ENCODE measurements at regions not wholly inside any gene's neighbourhood (a gene's known extent, or its start where the extent isn't known, plus 50 kb on each side); places are given as distances from the start of the nearest gene placed in this dataset.
A peak's percentile ranks its signal among the peaks of the same experiment; 100 is the strongest.

- H3K27ac ChIP-seq = peak overlapping the region; percentile 49 to 89 (median 80)
- ATAC-seq (no peak), DNase-seq (no peak)
- H3K36me3 ChIP-seq = no peaks in the 10 kb centered on the region
- no peaks in the 10 kb centered on the region for H3K27me3 ChIP-seq
- peaks cover 0 to 41% (median 18%) of the 10 kb centered on the region in 12 donors for H3K4me1 ChIP-seq
- peak overlapping the region in 11 of 12 donors; percentile 18 to 67 (median 55) for H3K4me3 ChIP-seq
- WGBS, 4 donors = 5 to 23% (median 10%) methylated on average over 4 of the region's 4 CpGs
- no peaks in the 10 kb centered on the region for H3K9me3 ChIP-seq
- intact Hi-C loops (cut with DNase I) = loop anchor here in 8 of 10 donors (5.0 to 10.0 kb wide), 7 partner anchors 47 to 227 kb away; no protein-coding TSS in a partner anchor
- no peak for TF ChIP-seq POLR2A (IDR thresholded peaks at IDR 0.05)
- TF ChIP-seq, protein P1, sequence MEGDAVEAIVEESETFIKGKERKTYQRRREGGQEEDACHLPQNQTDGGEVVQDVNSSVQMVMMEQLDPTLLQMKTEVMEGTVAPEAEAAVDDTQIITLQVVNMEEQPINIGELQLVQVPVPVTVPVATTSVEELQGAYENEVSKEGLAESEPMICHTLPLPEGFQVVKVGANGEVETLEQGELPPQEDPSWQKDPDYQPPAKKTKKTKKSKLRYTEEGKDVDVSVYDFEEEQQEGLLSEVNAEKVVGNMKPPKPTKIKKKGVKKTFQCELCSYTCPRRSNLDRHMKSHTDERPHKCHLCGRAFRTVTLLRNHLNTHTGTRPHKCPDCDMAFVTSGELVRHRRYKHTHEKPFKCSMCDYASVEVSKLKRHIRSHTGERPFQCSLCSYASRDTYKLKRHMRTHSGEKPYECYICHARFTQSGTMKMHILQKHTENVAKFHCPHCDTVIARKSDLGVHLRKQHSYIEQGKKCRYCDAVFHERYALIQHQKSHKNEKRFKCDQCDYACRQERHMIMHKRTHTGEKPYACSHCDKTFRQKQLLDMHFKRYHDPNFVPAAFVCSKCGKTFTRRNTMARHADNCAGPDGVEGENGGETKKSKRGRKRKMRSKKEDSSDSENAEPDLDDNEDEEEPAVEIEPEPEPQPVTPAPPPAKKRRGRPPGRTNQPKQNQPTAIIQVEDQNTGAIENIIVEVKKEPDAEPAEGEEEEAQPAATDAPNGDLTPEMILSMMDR (IDR thresholded peaks at IDR 0.05) = no peak
Observed at GRCh38 chr21:16423921-16424320, 694.1 kb downstream of the USP25 start.

- 11 to 21% (median 16%) methylated on average over 5 of the region's 5 CpGs for WGBS, 4 donors
- TF ChIP-seq, protein P1 (IDR thresholded peaks at IDR 0.05) = no peak
- TF ChIP-seq POLR2A (IDR thresholded peaks at IDR 0.05) = no peak
- Histone ChIP-seq H3K4me1 (peaks cover 0 to 39% (median 18%) of the 10 kb centered on the region in 12 donors), H3K4me3 (peak overlapping the region in 11 of 12 donors; percentile 18 to 67 (median 55)), H3K27ac (peak overlapping the region; percentile 49 to 89 (median 80)), H3K27me3 (no peaks in the 10 kb centered on the region), H3K9me3 (no peaks in the 10 kb centered on the region), H3K36me3 (no peaks in the 10 kb centered on the region)
- intact Hi-C loops (cut with DNase I) = loop anchor here in 8 of 10 donors (5.0 to 10.0 kb wide), 7 partner anchors 47 to 227 kb away; no protein-coding TSS in a partner anchor
- ATAC-seq (peak; percentile 21 to 47 (median 29)), DNase-seq (no peak)
Observed at GRCh38 chr21:16424331-16424751, 694.6 kb downstream of the USP25 start.

GRCh38 chr21:16425376-16425775 lies 695.6 kb downstream of the USP25 start:
- intact Hi-C loops (cut with DNase I) = loop anchor here in 1 of 10 donors (10.0 kb wide), 3 partner anchors 51 to 159 kb away; no protein-coding TSS in a partner anchor
- Histone ChIP-seq H3K4me1 (peaks cover 0 to 39% (median 18%) of the 10 kb centered on the region in 12 donors), H3K27me3 (no peaks in the 10 kb centered on the region), H3K9me3 (no peaks in the 10 kb centered on the region), H3K36me3 (no peaks in the 10 kb centered on the region), H3K27ac (peak overlapping the region in 10 of 12 donors; percentile 59 to 89 (median 84)), H3K4me3 (peak overlapping the region in 4 of 12 donors; percentile 54 to 67 (median 61))
- no peak for ATAC-seq
- TF ChIP-seq, protein P1 (IDR thresholded peaks at IDR 0.05) = no peak
- TF ChIP-seq POLR2A (IDR thresholded peaks at IDR 0.05) = no peak
- no peak for DNase-seq

GRCh38 chr21:16426936-16427335 lies 697.2 kb downstream of the USP25 start:
- H3K9me3 ChIP-seq = no peaks in the 10 kb centered on the region
- H3K36me3 ChIP-seq = no peaks in the 10 kb centered on the region
- no peaks in the 10 kb centered on the region for H3K27me3 ChIP-seq
- TF ChIP-seq POLR2A (IDR thresholded peaks at IDR 0.05) = no peak
- TF ChIP-seq, protein P1 (IDR thresholded peaks at IDR 0.05) = no peak
- ATAC-seq (peak in 2 of 4 donors; percentile 41 to 44), DNase-seq (no peak)
- H3K27ac ChIP-seq = peak overlapping the region in 6 of 12 donors; percentile 1 to 53 (median 21)
- peaks cover 0 to 44% (median 20%) of the 10 kb centered on the region in 12 donors for H3K4me1 ChIP-seq
- H3K4me3 ChIP-seq = no peak overlapping the region
- 45 to 58% (median 52%) methylated on average over 6 of the region's 6 CpGs for WGBS, 4 donors
- intact Hi-C loops (cut with DNase I) = loop anchor here in 1 of 10 donors (10.0 kb wide), 3 partner anchors 52 to 158 kb away; no protein-coding TSS in a partner anchor

Measured in heart left ventricle (tissue), 16 donors.